ENCODE measurements at regions not wholly inside any gene's neighbourhood (a gene's known extent, or its start where the extent isn't known, plus 50 kb on each side); places are given as distances from the start of the nearest gene placed in this dataset.

GRCh38 chr1:60563777-60564535, 490.4 kb upstream of the C1orf87 start:
- FAIRE-seq (no peak), DNase-seq (ENCODE audit: insufficient read length) (no peak)
- no peak for TF ChIP-seq POLR2A (IDR thresholded peaks at IDR 0.05; ENCODE audit: low read depth, low read length)
- no peak for TF ChIP-seq POLR2AphosphoS5 (IDR thresholded peaks at IDR 0.05; ENCODE audit: low read depth, low read length)
- no peak for TF ChIP-seq TAF1 (IDR thresholded peaks at IDR 0.05; ENCODE audit: borderline replicate concordance, low read depth, low read length)

- no peak for FAIRE-seq
- TF ChIP-seq POLR2AphosphoS5 (IDR thresholded peaks at IDR 0.05; ENCODE audit: low read depth, low read length) (no peak), TAF1 (IDR thresholded peaks at IDR 0.05; ENCODE audit: borderline replicate concordance, low read depth, low read length) (no peak)
- no peak for DNase-seq (ENCODE audit: insufficient read length)
Observed at GRCh38 chr1:60562740-60563139, 489.2 kb upstream of the C1orf87 start.

DNA sequence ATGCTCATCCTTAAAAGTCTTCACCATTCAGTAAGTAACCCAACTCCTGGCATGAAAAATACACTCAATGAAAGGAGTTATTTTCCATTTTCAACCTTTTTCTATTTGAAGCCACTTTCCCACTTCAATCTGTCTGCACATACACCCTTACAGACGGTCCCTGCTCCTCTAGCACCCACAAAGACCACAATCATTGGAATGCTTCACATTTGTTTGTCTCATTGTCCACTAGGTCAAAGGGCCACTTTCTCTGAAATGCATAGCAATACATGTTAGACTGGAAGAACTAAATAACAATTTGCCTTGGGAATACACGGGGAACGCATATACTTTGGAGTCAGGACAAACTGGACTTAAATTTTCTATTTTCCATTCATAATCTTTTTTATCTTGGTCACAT, 487.1 kb upstream of the C1orf87 start:
- no peak for FAIRE-seq
- TF ChIP-seq TAF1 (IDR thresholded peaks at IDR 0.05; ENCODE audit: borderline replicate concordance, low read depth, low read length) (no peak), POLR2AphosphoS5 (IDR thresholded peaks at IDR 0.05; ENCODE audit: low read depth, low read length) (no peak), POLR2A (IDR thresholded peaks at IDR 0.05; ENCODE audit: low read depth, low read length) (no peak)

GRCh38 chr1:60558236-60558635, 484.7 kb upstream of the C1orf87 start:
- TF ChIP-seq POLR2A (IDR thresholded peaks at IDR 0.05; ENCODE audit: low read depth, low read length) (no peak), POLR2AphosphoS5 (IDR thresholded peaks at IDR 0.05; ENCODE audit: low read depth, low read length) (no peak), TAF1 (IDR thresholded peaks at IDR 0.05; ENCODE audit: borderline replicate concordance, low read depth, low read length) (no peak)
- FAIRE-seq (no peak), DNase-seq (ENCODE audit: insufficient read length) (no peak)

More for the DNA sequence above, 487.1 kb upstream of the C1orf87 start:
- no peak for DNase-seq (ENCODE audit: insufficient read length)

- FAIRE-seq, result no peak
- TF ChIP-seq POLR2AphosphoS5 (IDR thresholded peaks at IDR 0.05; ENCODE audit: low read depth, low read length) (no peak), TAF1 (IDR thresholded peaks at IDR 0.05; ENCODE audit: borderline replicate concordance, low read depth, low read length) (no peak), POLR2A (IDR thresholded peaks at IDR 0.05; ENCODE audit: low read depth, low read length) (no peak)
- DNase-seq (ENCODE audit: insufficient read length), result no peak
Observed at GRCh38 chr1:60553730-60554129, 480.2 kb upstream of the C1orf87 start.

DNA sequence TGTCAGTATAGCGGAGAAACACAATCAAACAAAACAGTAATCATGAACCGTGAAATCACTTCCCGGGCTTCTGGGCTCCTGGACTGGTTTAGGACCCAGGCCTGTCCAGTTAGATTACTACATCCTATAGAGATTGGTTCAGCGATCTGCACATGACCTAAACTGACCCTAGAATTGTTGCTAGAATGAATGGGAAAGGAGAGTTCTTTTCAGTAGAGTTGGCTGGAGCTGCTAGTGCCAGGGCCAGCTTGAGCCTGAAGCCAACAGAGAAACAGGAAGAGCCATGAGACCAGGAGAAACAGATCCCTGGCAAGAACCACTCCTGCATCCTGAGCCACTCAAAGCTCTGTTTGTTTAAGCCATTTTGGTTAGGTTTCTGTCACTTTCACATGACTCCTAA, 474.3 kb upstream of the C1orf87 start:
- DNase-seq (ENCODE audit: insufficient read length) (no peak), FAIRE-seq (no peak)
- TF ChIP-seq POLR2AphosphoS5 (IDR thresholded peaks at IDR 0.05; ENCODE audit: low read depth, low read length), result no peak
- TF ChIP-seq POLR2A (IDR thresholded peaks at IDR 0.05; ENCODE audit: low read depth, low read length), result no peak
- no peak for TF ChIP-seq TAF1 (IDR thresholded peaks at IDR 0.05; ENCODE audit: borderline replicate concordance, low read depth, low read length)

- FAIRE-seq (no peak), DNase-seq (ENCODE audit: insufficient read length) (no peak)
- no peak for TF ChIP-seq POLR2A (IDR thresholded peaks at IDR 0.05; ENCODE audit: low read depth, low read length)
- no peak for TF ChIP-seq TAF1 (IDR thresholded peaks at IDR 0.05; ENCODE audit: borderline replicate concordance, low read depth, low read length)
- no peak for TF ChIP-seq POLR2AphosphoS5 (IDR thresholded peaks at IDR 0.05; ENCODE audit: low read depth, low read length)
Observed at GRCh38 chr1:60541831-60542532, 468.4 kb upstream of the C1orf87 start.

- DNase-seq (ENCODE audit: insufficient read length), result no peak
- TF ChIP-seq TAF1 (IDR thresholded peaks at IDR 0.05; ENCODE audit: borderline replicate concordance, low read depth, low read length), result no peak
- no peak for FAIRE-seq
Observed at GRCh38 chr1:60540141-60540540, 466.6 kb upstream of the C1orf87 start.

DNA sequence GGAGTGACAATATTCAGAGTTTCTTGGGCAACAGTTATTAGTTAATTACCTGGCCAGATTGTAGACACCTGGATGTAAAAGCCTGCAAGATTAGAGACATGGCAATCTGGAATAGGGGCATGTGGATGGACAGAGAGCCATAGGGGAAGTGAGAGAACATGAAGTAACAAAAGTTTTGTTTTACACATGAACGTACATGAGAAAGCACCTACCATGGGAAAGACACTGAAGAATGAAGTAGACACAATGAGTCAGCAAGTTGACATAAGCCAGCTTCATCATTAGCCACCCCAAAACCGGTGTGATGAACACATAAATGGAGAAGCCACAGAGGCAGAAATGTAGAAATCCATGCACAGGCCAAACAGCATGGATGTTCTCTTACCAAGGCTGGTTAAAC, 462.1 kb upstream of the C1orf87 start:
- TF ChIP-seq POLR2AphosphoS5 (IDR thresholded peaks at IDR 0.05; ENCODE audit: low read depth, low read length) (no peak), POLR2A (IDR thresholded peaks at IDR 0.05; ENCODE audit: low read depth, low read length) (no peak), TAF1 (IDR thresholded peaks at IDR 0.05; ENCODE audit: borderline replicate concordance, low read depth, low read length) (no peak)
- FAIRE-seq, result no peak

DNA sequence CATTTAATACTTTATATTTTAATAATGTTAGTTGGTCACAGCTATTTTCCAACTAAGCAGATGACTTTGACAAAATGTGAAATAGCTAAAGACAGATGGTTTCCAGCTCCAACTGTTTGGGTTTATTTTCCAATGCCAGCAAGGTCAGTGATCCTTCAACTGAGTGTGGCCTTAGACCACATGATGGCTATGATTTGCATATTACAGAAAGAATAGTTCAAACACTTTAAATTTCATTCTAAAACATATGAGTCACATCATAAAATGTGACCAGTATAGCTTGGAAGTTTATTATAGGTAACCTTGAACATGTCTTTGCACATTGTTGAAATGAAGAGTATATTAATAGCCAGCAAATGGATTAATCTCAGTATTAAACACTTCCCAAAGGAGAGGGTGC, 454.0 kb upstream of the C1orf87 start:
- DNase-seq (ENCODE audit: insufficient read length), result no peak
- FAIRE-seq, result no peak

More for the DNA sequence above, 462.1 kb upstream of the C1orf87 start:
- no peak for DNase-seq (ENCODE audit: insufficient read length)

GRCh38 chr1:60516996-60517395, 443.4 kb upstream of the C1orf87 start:
- DNase-seq (ENCODE audit: insufficient read length), result no peak
- FAIRE-seq, result no peak
- TF ChIP-seq POLR2A (IDR thresholded peaks at IDR 0.05; ENCODE audit: low read depth, low read length), result no peak
- no peak for TF ChIP-seq TAF1 (IDR thresholded peaks at IDR 0.05; ENCODE audit: borderline replicate concordance, low read depth, low read length)
- no peak for TF ChIP-seq POLR2AphosphoS5 (IDR thresholded peaks at IDR 0.05; ENCODE audit: low read depth, low read length)

More for the DNA sequence above, 454.0 kb upstream of the C1orf87 start:
- TF ChIP-seq TAF1 (IDR thresholded peaks at IDR 0.05; ENCODE audit: borderline replicate concordance, low read depth, low read length) (no peak), POLR2AphosphoS5 (IDR thresholded peaks at IDR 0.05; ENCODE audit: low read depth, low read length) (no peak), POLR2A (IDR thresholded peaks at IDR 0.05; ENCODE audit: low read depth, low read length) (no peak)

- DNase-seq (ENCODE audit: insufficient read length) (no peak), FAIRE-seq (no peak)
- TF ChIP-seq POLR2AphosphoS5 (IDR thresholded peaks at IDR 0.05; ENCODE audit: low read depth, low read length), result no peak
- no peak for TF ChIP-seq TAF1 (IDR thresholded peaks at IDR 0.05; ENCODE audit: borderline replicate concordance, low read depth, low read length)
- no peak for TF ChIP-seq POLR2A (IDR thresholded peaks at IDR 0.05; ENCODE audit: low read depth, low read length)
Observed at GRCh38 chr1:60510162-60510561, 436.6 kb upstream of the C1orf87 start.

Data from GM12892 (cell line).